K562 (cell line): ENCODE measurements at regions not wholly inside any gene's neighbourhood (a gene's known extent, or its start where the extent isn't known, plus 50 kb on each side); places are given as distances from the start of the nearest gene placed in this dataset.
A peak's percentile ranks its signal among the peaks of the same experiment; 100 is the strongest.

Experiments used
- ATAC-seq: fragments of 200-7000 bp; cut with Tn5 transposase; 3 replicates; pipeline ENCODE4 v1.9.1; 2020; ENCODE audit warnings: moderate library complexity
- BruUV-seq: library from RNA; stranded (reverse); fragments of 400-500 nt; replicated peaks from 2 replicates; lab custom pipeline; 2021; lab: Mats Ljungman, UMichigan
- CTCF ChIA-PET: fragments of 300-600 bp; formaldehyde crosslinking; extraction: SDS; loops from one replicate; lab custom pipeline; 2021; ENCODE audit warnings: low intra/inter-chr PET ratio; lab: Yijun Ruan, JAX
- POLR2A ChIA-PET: fragments of 300-600, 350-650 bp; sonication (Branson Sonifier 250); formaldehyde crosslinking; extraction: SDS; loops from one replicate; lab custom pipeline; 2021; ENCODE audit warnings: antibody characterized with exemption, inconsistent platforms; lab: Yijun Ruan, JAX
- DNase-seq, 4 experiments: peaks; one replicate each; pipeline versions ENCODE4 v3.0.0 to v3.0.0-alpha.2; 2011 to 2018; ENCODE audit warnings: low spot score in 3 of 4, mixed read lengths in 3 of 4; ENCODE audit errors: extremely low read depth in 1 of 4
- FAIRE-seq: peaks from 2 replicates; lab custom pipeline; 2011; peaks lifted over from hg19 to GRCh38; lab: Jason Lieb, UNC
- H2AFZ ChIP-seq: 2 replicates; pipeline ENCODE4 v1.6.0; 2011; ENCODE audit warnings: low read depth, low read length, control low read depth, inconsistent platforms
- H3K27ac ChIP-seq: fragments of 200-600 bp; 3 replicates; pipeline ENCODE4 v1.8.0; 2011; ENCODE audit warnings: low read depth, mild to moderate bottlenecking, control low read depth, inconsistent platforms, low read length, moderate library complexity, mixed read lengths; ENCODE audit errors: extremely low read depth
- H3K27me3 ChIP-seq, 2 experiments: fragments of 300-600 bp in 1 of 2; 2 replicates in 1 of 2; 3 replicates in 1 of 2; pipeline versions ENCODE4 v1.6.0 to v1.8.0; 2011; ENCODE audit warnings: inconsistent platforms in 2 of 2, low read length in 2 of 2, mild to moderate bottlenecking in 1 of 2, mixed read lengths in 1 of 2, moderate library complexity in 1 of 2; ENCODE audit not compliant: control insufficient read depth in 2 of 2, insufficient read depth in 2 of 2
- H3K36me3 ChIP-seq: fragments of 300-600 bp; 3 replicates; pipeline ENCODE4 v1.8.0; 2011; ENCODE audit warnings: mild to moderate bottlenecking, low read length, inconsistent platforms; ENCODE audit not compliant: control insufficient read depth, insufficient read depth
- H3K4me1 ChIP-seq, 2 experiments: fragments of 200-600 bp in 1 of 2; replicated peaks in 1 of 2; 2 replicates in 1 of 2; 3 replicates in 1 of 2; pipeline versions ENCODE4 v1.5.1 to v1.8.0; 2011; ENCODE audit warnings: inconsistent platforms in 2 of 2, low read length in 2 of 2, mild to moderate bottlenecking in 1 of 2, mixed read lengths in 1 of 2, moderate library complexity in 1 of 2; ENCODE audit not compliant: control insufficient read depth in 2 of 2, insufficient read depth in 2 of 2
- H3K4me2 ChIP-seq: 2 replicates; pipeline ENCODE4 v1.6.1; 2011; ENCODE audit warnings: low read length, control low read depth, inconsistent platforms, mixed read lengths; ENCODE audit not compliant: insufficient read depth
- H3K4me3 ChIP-seq: fragments of 200-600 bp; sonication (generic), shearing (Covaris generic); 2 replicates; pipeline ENCODE4 v1.5.1; 2016; ENCODE audit warnings: control low read depth, inconsistent platforms
- H3K79me2 ChIP-seq: fragments of 200-600 bp; 3 replicates; pipeline ENCODE4 v1.8.0; 2011; ENCODE audit warnings: low read length, inconsistent platforms; ENCODE audit not compliant: control insufficient read depth, insufficient read depth
- H3K9ac ChIP-seq, 2 experiments: 2 replicates each; pipeline versions ENCODE4 v1.6.0 to v1.6.1; 2011; ENCODE audit warnings: low read depth in 2 of 2, low read length in 2 of 2, control low read depth in 1 of 2, inconsistent platforms in 1 of 2, mild to moderate bottlenecking in 1 of 2, mixed read lengths in 1 of 2; ENCODE audit not compliant: insufficient read depth in 1 of 2
- H3K9me1 ChIP-seq: one replicate; pipeline ENCODE4 v1.6.0; 2011; ENCODE audit warnings: inconsistent platforms, mild to moderate bottlenecking, low read length, moderate library complexity; ENCODE audit not compliant: control insufficient read depth, insufficient read depth
- H3K9me3 ChIP-seq: replicated peaks from 2 replicates; pipeline ENCODE4 v1.5.1; 2011; ENCODE audit warnings: low read depth, low read length, inconsistent platforms; ENCODE audit not compliant: control insufficient read depth, insufficient read depth
- H4K20me1 ChIP-seq: replicated peaks from 2 replicates; pipeline ENCODE4 v1.6.1; 2011; ENCODE audit warnings: low read length, inconsistent platforms, mixed read lengths; ENCODE audit not compliant: control insufficient read depth, insufficient read depth
- DDX20 ChIP-seq: fragments of 450-650 bp; IDR thresholded peaks from 2 replicates; pipeline ENCODE4 v1.6.1; 2016; ENCODE audit warnings: missing genetic modification characterization, low read depth, mild to moderate bottlenecking, missing compliant biosample characterization, moderate library complexity
- DIDO1 ChIP-seq: fragments of 450-650 bp; IDR thresholded peaks from 2 replicates; pipeline ENCODE4 v1.6.1; 2016; ENCODE audit warnings: low read depth, missing biosample characterization, missing genetic modification characterization
- GABPA ChIP-seq: fragments of 200-800 bp; sonication (Bioruptor generic); conservative IDR thresholded peaks from 2 replicates; pipeline ENCODE4 v1.6.1; 2016; ENCODE audit warnings: low read depth, missing genetic modification characterization, missing compliant biosample characterization
- ZNF668 ChIP-seq: fragments of 250-450 bp; sonication (Bioruptor Pico); IDR thresholded peaks from 2 replicates; pipeline ENCODE4 v1.8.0; 2022; ENCODE audit warnings: mild to moderate bottlenecking, inconsistent platforms
- WGBS: fragments of 100-300 bp; shearing (Covaris generic); methylation state at CpG from one replicate; pipeline ENCODE4 v1.1.6; 2016; ENCODE audit warnings: low coverage, mixed read lengths; ENCODE audit not compliant: insufficient coverage; ENCODE audit errors: missing lambda C conversion rate; 5-methylcytosine and 5-hydroxymethylcytosine counted together
- in situ Hi-C: fragments of 300-500 bp; cut with MboI; formaldehyde crosslinking; loops from 4 replicates; pipeline ENCODE4 v1.15.0; 2018; ENCODE audit warnings: inconsistent platforms, mixed read lengths
- intact Hi-C: fragments of 100-400 bp; cut with micrococcal nuclease; formaldehyde crosslinking; loops from 2 replicates; pipeline ENCODE4 v1.14.2; 2022
- TF ChIP-seq, protein P1 (sequence below): fragments of 200-600 bp; sonication (generic); IDR thresholded peaks from one replicate; pipeline ENCODE4 v1.6.1; 2012; ENCODE audit warnings: mild to moderate bottlenecking, low read depth, low read length, inconsistent platforms

DNA sequence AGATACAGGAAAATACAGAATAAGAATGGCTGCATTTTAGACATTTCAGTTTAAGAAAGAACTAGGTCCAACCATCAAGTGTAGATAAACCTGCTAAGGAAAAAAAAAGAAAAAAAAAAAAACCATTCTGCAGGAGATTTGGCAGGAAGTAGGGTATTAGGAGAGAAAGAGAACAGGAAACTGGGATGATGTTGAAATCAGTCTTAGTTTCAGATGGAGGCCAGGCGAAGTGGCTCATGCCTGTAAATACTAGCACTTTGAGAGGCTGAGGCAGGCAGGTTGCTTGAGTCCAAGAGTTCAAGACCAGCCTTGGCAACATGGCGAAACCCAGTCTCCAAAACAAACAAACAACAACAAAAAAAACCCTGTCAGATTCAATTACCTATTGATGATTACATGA, 120.2 kb downstream of the RAB11FIP2 start:
- Histone ChIP-seq H3K4me3 (no peak overlapping the region), H3K36me3 (no peaks in the 10 kb centered on the region), H3K27ac (no peak overlapping the region), H3K4me1 (no peaks in the 10 kb centered on the region), H2AFZ (no peak overlapping the region), H3K79me2 (no peaks in the 10 kb centered on the region), H4K20me1 (no peaks in the 10 kb centered on the region), H3K9ac (no peak overlapping the region), H3K9me1 (no peaks in the 10 kb centered on the region), H3K4me2 (no peak overlapping the region), H3K9me3 (no peaks in the 10 kb centered on the region), H3K27me3 (peaks cover 0 to 14% of the 10 kb centered on the region in 2 experiments; a peak in 2 of 5 replicates)
- DNase-seq (no peak), FAIRE-seq (no peak), ATAC-seq (no peak)
- ChIA-PET CTCF (no interaction called here), POLR2A (no interaction called here)
- intact Hi-C loops (no loop called here), in situ Hi-C loops (no loop called here)
- no peak for TF ChIP-seq DIDO1 (tag)
- TF ChIP-seq GABPA (tag): 0 out of 2 replicates have a peak, but pooled peaks have one; percentile 14
- no TSS peak for BruUV-seq
- WGBS: 0% methylated on average over 2 of the region's 2 CpGs

DNA sequence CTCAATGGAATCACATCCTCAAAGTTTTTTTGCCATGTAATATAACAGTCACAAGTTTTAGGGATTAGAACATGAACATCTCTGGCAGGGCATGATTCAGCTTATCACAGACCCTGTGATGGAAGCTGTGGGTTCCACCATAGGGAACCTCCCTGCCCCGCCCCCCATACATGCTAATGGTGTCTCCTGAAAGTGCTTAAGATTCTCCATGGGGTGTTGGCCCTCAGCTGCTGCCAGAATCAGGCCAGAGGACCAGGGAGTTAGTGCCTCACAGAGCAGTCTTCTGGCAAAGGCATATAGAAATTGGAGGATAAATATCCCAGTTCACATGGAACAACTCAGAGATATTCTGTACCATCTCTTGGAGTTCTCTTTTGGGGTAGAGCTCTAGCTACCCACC, 119.4 kb downstream of the RAB11FIP2 start:
- intact Hi-C loops (no loop called here), in situ Hi-C loops (no loop called here)
- Histone ChIP-seq H3K27me3 (peaks cover 0 to 14% of the 10 kb centered on the region in 2 experiments; a peak in 2 of 5 replicates), H2AFZ (no peak overlapping the region), H3K27ac (no peak overlapping the region), H3K9me1 (no peaks in the 10 kb centered on the region), H3K36me3 (no peaks in the 10 kb centered on the region), H4K20me1 (no peaks in the 10 kb centered on the region), H3K4me3 (no peak overlapping the region), H3K9ac (no peak overlapping the region), H3K9me3 (no peaks in the 10 kb centered on the region), H3K79me2 (no peaks in the 10 kb centered on the region), H3K4me1 (no peaks in the 10 kb centered on the region), H3K4me2 (no peak overlapping the region)
- ChIA-PET POLR2A (no interaction called here), CTCF (no interaction called here)
- DNase-seq (no peak), ATAC-seq (no peak), FAIRE-seq (no peak)
- BruUV-seq: no TSS peak
- WGBS: 0% methylated on average over 1 of the region's 1 CpG
- TF ChIP-seq, protein P1, sequence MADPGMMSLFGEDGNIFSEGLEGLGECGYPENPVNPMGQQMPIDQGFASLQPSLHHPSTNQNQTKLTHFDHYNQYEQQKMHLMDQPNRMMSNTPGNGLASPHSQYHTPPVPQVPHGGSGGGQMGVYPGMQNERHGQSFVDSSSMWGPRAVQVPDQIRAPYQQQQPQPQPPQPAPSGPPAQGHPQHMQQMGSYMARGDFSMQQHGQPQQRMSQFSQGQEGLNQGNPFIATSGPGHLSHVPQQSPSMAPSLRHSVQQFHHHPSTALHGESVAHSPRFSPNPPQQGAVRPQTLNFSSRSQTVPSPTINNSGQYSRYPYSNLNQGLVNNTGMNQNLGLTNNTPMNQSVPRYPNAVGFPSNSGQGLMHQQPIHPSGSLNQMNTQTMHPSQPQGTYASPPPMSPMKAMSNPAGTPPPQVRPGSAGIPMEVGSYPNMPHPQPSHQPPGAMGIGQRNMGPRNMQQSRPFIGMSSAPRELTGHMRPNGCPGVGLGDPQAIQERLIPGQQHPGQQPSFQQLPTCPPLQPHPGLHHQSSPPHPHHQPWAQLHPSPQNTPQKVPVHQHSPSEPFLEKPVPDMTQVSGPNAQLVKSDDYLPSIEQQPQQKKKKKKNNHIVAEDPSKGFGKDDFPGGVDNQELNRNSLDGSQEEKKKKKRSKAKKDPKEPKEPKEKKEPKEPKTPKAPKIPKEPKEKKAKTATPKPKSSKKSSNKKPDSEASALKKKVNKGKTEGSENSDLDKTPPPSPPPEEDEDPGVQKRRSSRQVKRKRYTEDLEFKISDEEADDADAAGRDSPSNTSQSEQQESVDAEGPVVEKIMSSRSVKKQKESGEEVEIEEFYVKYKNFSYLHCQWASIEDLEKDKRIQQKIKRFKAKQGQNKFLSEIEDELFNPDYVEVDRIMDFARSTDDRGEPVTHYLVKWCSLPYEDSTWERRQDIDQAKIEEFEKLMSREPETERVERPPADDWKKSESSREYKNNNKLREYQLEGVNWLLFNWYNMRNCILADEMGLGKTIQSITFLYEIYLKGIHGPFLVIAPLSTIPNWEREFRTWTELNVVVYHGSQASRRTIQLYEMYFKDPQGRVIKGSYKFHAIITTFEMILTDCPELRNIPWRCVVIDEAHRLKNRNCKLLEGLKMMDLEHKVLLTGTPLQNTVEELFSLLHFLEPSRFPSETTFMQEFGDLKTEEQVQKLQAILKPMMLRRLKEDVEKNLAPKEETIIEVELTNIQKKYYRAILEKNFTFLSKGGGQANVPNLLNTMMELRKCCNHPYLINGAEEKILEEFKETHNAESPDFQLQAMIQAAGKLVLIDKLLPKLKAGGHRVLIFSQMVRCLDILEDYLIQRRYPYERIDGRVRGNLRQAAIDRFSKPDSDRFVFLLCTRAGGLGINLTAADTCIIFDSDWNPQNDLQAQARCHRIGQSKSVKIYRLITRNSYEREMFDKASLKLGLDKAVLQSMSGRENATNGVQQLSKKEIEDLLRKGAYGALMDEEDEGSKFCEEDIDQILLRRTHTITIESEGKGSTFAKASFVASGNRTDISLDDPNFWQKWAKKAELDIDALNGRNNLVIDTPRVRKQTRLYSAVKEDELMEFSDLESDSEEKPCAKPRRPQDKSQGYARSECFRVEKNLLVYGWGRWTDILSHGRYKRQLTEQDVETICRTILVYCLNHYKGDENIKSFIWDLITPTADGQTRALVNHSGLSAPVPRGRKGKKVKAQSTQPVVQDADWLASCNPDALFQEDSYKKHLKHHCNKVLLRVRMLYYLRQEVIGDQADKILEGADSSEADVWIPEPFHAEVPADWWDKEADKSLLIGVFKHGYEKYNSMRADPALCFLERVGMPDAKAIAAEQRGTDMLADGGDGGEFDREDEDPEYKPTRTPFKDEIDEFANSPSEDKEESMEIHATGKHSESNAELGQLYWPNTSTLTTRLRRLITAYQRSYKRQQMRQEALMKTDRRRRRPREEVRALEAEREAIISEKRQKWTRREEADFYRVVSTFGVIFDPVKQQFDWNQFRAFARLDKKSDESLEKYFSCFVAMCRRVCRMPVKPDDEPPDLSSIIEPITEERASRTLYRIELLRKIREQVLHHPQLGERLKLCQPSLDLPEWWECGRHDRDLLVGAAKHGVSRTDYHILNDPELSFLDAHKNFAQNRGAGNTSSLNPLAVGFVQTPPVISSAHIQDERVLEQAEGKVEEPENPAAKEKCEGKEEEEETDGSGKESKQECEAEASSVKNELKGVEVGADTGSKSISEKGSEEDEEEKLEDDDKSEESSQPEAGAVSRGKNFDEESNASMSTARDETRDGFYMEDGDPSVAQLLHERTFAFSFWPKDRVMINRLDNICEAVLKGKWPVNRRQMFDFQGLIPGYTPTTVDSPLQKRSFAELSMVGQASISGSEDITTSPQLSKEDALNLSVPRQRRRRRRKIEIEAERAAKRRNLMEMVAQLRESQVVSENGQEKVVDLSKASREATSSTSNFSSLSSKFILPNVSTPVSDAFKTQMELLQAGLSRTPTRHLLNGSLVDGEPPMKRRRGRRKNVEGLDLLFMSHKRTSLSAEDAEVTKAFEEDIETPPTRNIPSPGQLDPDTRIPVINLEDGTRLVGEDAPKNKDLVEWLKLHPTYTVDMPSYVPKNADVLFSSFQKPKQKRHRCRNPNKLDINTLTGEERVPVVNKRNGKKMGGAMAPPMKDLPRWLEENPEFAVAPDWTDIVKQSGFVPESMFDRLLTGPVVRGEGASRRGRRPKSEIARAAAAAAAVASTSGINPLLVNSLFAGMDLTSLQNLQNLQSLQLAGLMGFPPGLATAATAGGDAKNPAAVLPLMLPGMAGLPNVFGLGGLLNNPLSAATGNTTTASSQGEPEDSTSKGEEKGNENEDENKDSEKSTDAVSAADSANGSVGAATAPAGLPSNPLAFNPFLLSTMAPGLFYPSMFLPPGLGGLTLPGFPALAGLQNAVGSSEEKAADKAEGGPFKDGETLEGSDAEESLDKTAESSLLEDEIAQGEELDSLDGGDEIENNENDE: no peak
- no peak for TF ChIP-seq ZNF668 (CRISPR knock-in tag)
- no peak for TF ChIP-seq DDX20 (tag)
